NT2/D1 (cell line): ENCODE measurements at regions not wholly inside any gene's neighbourhood (a gene's known extent, or its start where the extent isn't known, plus 50 kb on each side); places are given as distances from the start of the nearest gene placed in this dataset.
"Not testable (repeated sequence)": the region's sequence is repeated elsewhere in the genome, so short reads cannot be mapped to it uniquely, and the experiment has no call there.

Experiments
- SUZ12 ChIP-seq: IDR thresholded peaks from 2 replicates; pipeline ENCODE4 v1.6.1; 2011; ENCODE audit not compliant: insufficient read length, insufficient read depth; ENCODE audit errors: extremely low read depth
- ZNF274 ChIP-seq: IDR thresholded peaks from 2 replicates; pipeline ENCODE4 v1.6.1; 2011; ENCODE audit warnings: mild to moderate bottlenecking, low read depth, low read length

DNA sequence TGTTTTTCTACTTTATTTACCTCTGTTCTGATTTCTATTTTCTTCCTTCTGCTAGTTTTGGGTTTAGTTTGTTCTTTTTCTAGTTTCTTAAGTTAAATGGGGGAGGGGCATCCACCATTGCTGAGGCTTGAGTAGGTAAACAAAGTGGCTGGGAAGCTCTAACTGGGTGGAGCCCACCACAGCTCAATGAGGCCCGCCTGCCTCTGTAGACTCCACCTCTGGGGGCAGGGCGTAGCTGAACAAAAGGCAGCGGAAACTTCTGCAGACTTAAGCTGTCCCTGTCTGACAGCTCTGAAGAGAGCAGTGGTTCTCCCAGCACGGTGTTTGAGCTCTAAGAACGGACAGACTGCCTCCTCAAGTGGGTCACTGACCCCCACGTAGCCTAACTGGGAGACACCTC is 316.7 kb downstream of the RPLP1 start:
- not testable (repeated sequence) for TF ChIP-seq ZNF274, SUZ12
